ENCODE measurements at regions not wholly inside any gene's neighbourhood (a gene's known extent, or its start where the extent isn't known, plus 50 kb on each side); places are given as distances from the start of the nearest gene placed in this dataset.
"Not testable (repeated sequence)": the region's sequence is repeated elsewhere in the genome, so short reads cannot be mapped to it uniquely, and the experiment has no call there.

- not testable (repeated sequence) for H3K27ac Mint-ChIP-seq, H3K4me1 Mint-ChIP-seq
These were observed 219.7 kb upstream of the SPATA31A3 start for GRCh38 chr9:67212073-67212472.

GRCh38 chr9:67210842-67211241 lies 218.5 kb upstream of the SPATA31A3 start:
- H3K4me1 ChIP-seq (ENCODE audit: control insufficient read depth in 1 of 2, insufficient read depth in 2 of 2, low read length in 2 of 2); H3K4me1 Mint-ChIP-seq; H3K79me2 ChIP-seq (ENCODE audit: insufficient read depth, low read length); H3K36me3 ChIP-seq (replicated peaks in 1 of 2; ENCODE audit: control insufficient read depth in 1 of 2, insufficient read depth in 2 of 2, low read length in 2 of 2); H3K9me3 Mint-ChIP-seq; H2AFZ ChIP-seq (ENCODE audit: insufficient read depth, low read depth, low read length, poor library complexity, severe bottlenecking); H3K9ac ChIP-seq (ENCODE audit: insufficient read depth, low read length, poor library complexity, severe bottlenecking); H3K27ac Mint-ChIP-seq; H3K9me3 ChIP-seq (replicated peaks in 1 of 2; ENCODE audit: control insufficient read depth in 1 of 2, insufficient read depth in 1 of 2, low read length in 2 of 2); H3K4me3 ChIP-seq (replicated peaks in 1 of 3; ENCODE audit: low read depth in 2 of 3, low read length in 3 of 3); H3K4me3 Mint-ChIP-seq; H3K4me2 ChIP-seq (replicated peaks; ENCODE audit: extremely low read depth, low read length, poor library complexity, severe bottlenecking); H3K27me3 Mint-ChIP-seq (ENCODE audit: low read depth in 3 of 3); intact Hi-C loops (cut with micrococcal nuclease); DNase-seq; H4K20me1 ChIP-seq (ENCODE audit: insufficient read depth, low read length); H3K36me3 Mint-ChIP-seq; H3K27me3 ChIP-seq (ENCODE audit: control insufficient read depth in 2 of 2, insufficient read depth in 2 of 2, low read length in 2 of 2); H3K27ac ChIP-seq (ENCODE audit: low read depth in 1 of 2, low read length in 2 of 2): not testable (repeated sequence)
- WGBS (ENCODE audit: insufficient coverage), result no CpG with 5 or more reads among the region's 3 CpGs

More at GRCh38 chr9:67212073-67212472, 219.7 kb upstream of the SPATA31A3 start:
- H3K4me2 ChIP-seq (replicated peaks; ENCODE audit: extremely low read depth, low read length, poor library complexity, severe bottlenecking); H3K27ac ChIP-seq (ENCODE audit: low read depth in 1 of 2, low read length in 2 of 2); H3K36me3 Mint-ChIP-seq; DNase-seq; H3K27me3 Mint-ChIP-seq (ENCODE audit: low read depth in 3 of 3); H3K9ac ChIP-seq (ENCODE audit: insufficient read depth, low read length, poor library complexity, severe bottlenecking); H3K9me3 Mint-ChIP-seq; H2AFZ ChIP-seq (ENCODE audit: insufficient read depth, low read depth, low read length, poor library complexity, severe bottlenecking); H4K20me1 ChIP-seq (ENCODE audit: insufficient read depth, low read length); H3K27me3 ChIP-seq (ENCODE audit: control insufficient read depth in 2 of 2, insufficient read depth in 2 of 2, low read length in 2 of 2); H3K36me3 ChIP-seq (replicated peaks in 1 of 2; ENCODE audit: control insufficient read depth in 1 of 2, insufficient read depth in 2 of 2, low read length in 2 of 2); H3K9me3 ChIP-seq (replicated peaks in 1 of 2; ENCODE audit: control insufficient read depth in 1 of 2, insufficient read depth in 1 of 2, low read length in 2 of 2); intact Hi-C loops (cut with micrococcal nuclease); H3K4me1 ChIP-seq (ENCODE audit: control insufficient read depth in 1 of 2, insufficient read depth in 2 of 2, low read length in 2 of 2); H3K4me3 ChIP-seq (replicated peaks in 1 of 3; ENCODE audit: low read depth in 2 of 3, low read length in 3 of 3); H3K4me3 Mint-ChIP-seq; H3K79me2 ChIP-seq (ENCODE audit: insufficient read depth, low read length): not testable (repeated sequence)
- WGBS (ENCODE audit: insufficient coverage), result no CpG with 5 or more reads among the region's 16 CpGs

- H3K9me3 Mint-ChIP-seq; H3K36me3 ChIP-seq (replicated peaks in 1 of 2; ENCODE audit: control insufficient read depth in 1 of 2, insufficient read depth in 2 of 2, low read length in 2 of 2); H3K27ac Mint-ChIP-seq; H3K4me1 ChIP-seq (ENCODE audit: control insufficient read depth in 1 of 2, insufficient read depth in 2 of 2, low read length in 2 of 2); H3K9ac ChIP-seq (ENCODE audit: insufficient read depth, low read length, poor library complexity, severe bottlenecking); intact Hi-C loops (cut with micrococcal nuclease); H2AFZ ChIP-seq (ENCODE audit: insufficient read depth, low read depth, low read length, poor library complexity, severe bottlenecking); DNase-seq; H3K4me3 ChIP-seq (replicated peaks in 1 of 3; ENCODE audit: low read depth in 2 of 3, low read length in 3 of 3); H3K4me3 Mint-ChIP-seq; H3K4me2 ChIP-seq (replicated peaks; ENCODE audit: extremely low read depth, low read length, poor library complexity, severe bottlenecking); H4K20me1 ChIP-seq (ENCODE audit: insufficient read depth, low read length); H3K27me3 Mint-ChIP-seq (ENCODE audit: low read depth in 3 of 3); H3K27ac ChIP-seq (ENCODE audit: low read depth in 1 of 2, low read length in 2 of 2); H3K79me2 ChIP-seq (ENCODE audit: insufficient read depth, low read length); H3K4me1 Mint-ChIP-seq; H3K27me3 ChIP-seq (ENCODE audit: control insufficient read depth in 2 of 2, insufficient read depth in 2 of 2, low read length in 2 of 2); H3K9me3 ChIP-seq (replicated peaks in 1 of 2; ENCODE audit: control insufficient read depth in 1 of 2, insufficient read depth in 1 of 2, low read length in 2 of 2); H3K36me3 Mint-ChIP-seq: not testable (repeated sequence)
- WGBS (ENCODE audit: insufficient coverage), result no CpG with 5 or more reads among the region's 6 CpGs
These were observed 216.6 kb upstream of the SPATA31A3 start for GRCh38 chr9:67208831-67209437.

GRCh38 chr9:67196135-67196534 lies 203.8 kb upstream of the SPATA31A3 start:
- H3K9ac ChIP-seq (ENCODE audit: insufficient read depth, low read length, poor library complexity, severe bottlenecking); H2AFZ ChIP-seq (ENCODE audit: insufficient read depth, low read depth, low read length, poor library complexity, severe bottlenecking); H3K27ac ChIP-seq (ENCODE audit: low read depth in 1 of 2, low read length in 2 of 2); H3K27me3 Mint-ChIP-seq (ENCODE audit: low read depth in 3 of 3); H3K4me2 ChIP-seq (replicated peaks; ENCODE audit: extremely low read depth, low read length, poor library complexity, severe bottlenecking); H3K36me3 Mint-ChIP-seq; DNase-seq; H3K27me3 ChIP-seq (ENCODE audit: control insufficient read depth in 2 of 2, insufficient read depth in 2 of 2, low read length in 2 of 2); intact Hi-C loops (cut with micrococcal nuclease); H3K36me3 ChIP-seq (replicated peaks in 1 of 2; ENCODE audit: control insufficient read depth in 1 of 2, insufficient read depth in 2 of 2, low read length in 2 of 2); H3K9me3 Mint-ChIP-seq; H3K79me2 ChIP-seq (ENCODE audit: insufficient read depth, low read length); H3K4me3 Mint-ChIP-seq; H3K4me3 ChIP-seq (replicated peaks in 1 of 3; ENCODE audit: low read depth in 2 of 3, low read length in 3 of 3); H4K20me1 ChIP-seq (ENCODE audit: insufficient read depth, low read length); H3K9me3 ChIP-seq (replicated peaks in 1 of 2; ENCODE audit: control insufficient read depth in 1 of 2, insufficient read depth in 1 of 2, low read length in 2 of 2); H3K4me1 ChIP-seq (ENCODE audit: control insufficient read depth in 1 of 2, insufficient read depth in 2 of 2, low read length in 2 of 2); H3K4me1 Mint-ChIP-seq; H3K27ac Mint-ChIP-seq: not testable (repeated sequence)
- no CpG with 5 or more reads among the region's 7 CpGs for whole genome bisulfite sequencing (ENCODE audit: insufficient coverage)

Measured in CD14-positive monocyte (primary cell).